ENCODE measurements at regions not wholly inside any gene's neighbourhood (a gene's known extent, or its start where the extent isn't known, plus 50 kb on each side); places are given as distances from the start of the nearest gene placed in this dataset.
"Not testable (repeated sequence)": the region's sequence is repeated elsewhere in the genome, so short reads cannot be mapped to it uniquely, and the experiment has no call there.

DNA sequence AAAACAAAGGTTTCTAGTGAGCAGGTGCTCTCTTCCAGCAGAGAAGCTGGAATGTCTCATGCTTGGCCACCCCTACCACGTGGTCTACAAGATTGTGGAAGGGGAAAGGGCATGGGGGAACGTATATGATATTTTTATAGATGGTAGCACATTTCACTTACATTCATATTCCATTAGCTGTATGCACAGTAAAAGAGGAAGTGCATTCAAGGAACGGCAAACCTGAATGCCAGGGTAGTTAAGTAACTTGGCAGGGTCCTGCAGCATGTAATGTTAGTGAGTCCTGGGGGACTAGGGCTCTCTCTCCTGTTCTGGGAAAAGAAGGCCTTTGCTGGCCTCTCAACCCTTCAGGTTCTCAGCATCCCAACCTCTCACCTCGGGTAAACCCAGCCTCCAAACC lies 319.5 kb upstream of the NBPF12 start:
- H3K4me1 ChIP-seq (ENCODE audit: insufficient read depth, low read length, poor library complexity, severe bottlenecking); H3K27ac ChIP-seq (ENCODE audit: low read depth, low read length, poor library complexity, severe bottlenecking); H3K9me2 ChIP-seq (ENCODE audit: insufficient read depth, low read length); H3K9me3 ChIP-seq (ENCODE audit: low read length); H3K79me2 ChIP-seq (ENCODE audit: insufficient read depth, low read depth, low read length); BruUV-seq (replicated peaks); intact Hi-C loops (cut with micrococcal nuclease; ENCODE audit: unreplicated experiment); H3K4me3 ChIP-seq (ENCODE audit: low read depth, low read length, poor library complexity, severe bottlenecking); H3K4me2 ChIP-seq (ENCODE audit: low read length); POLR2A ChIA-PET; H3K36me3 ChIP-seq (ENCODE audit: insufficient read depth, low read length); CTCF ChIA-PET (ENCODE audit: unreplicated experiment); H4K20me1 ChIP-seq (ENCODE audit: insufficient read depth, low read length); H2AFZ ChIP-seq (ENCODE audit: low read length); DNase-seq (ENCODE audit: low spot score): not testable (repeated sequence)

DNA sequence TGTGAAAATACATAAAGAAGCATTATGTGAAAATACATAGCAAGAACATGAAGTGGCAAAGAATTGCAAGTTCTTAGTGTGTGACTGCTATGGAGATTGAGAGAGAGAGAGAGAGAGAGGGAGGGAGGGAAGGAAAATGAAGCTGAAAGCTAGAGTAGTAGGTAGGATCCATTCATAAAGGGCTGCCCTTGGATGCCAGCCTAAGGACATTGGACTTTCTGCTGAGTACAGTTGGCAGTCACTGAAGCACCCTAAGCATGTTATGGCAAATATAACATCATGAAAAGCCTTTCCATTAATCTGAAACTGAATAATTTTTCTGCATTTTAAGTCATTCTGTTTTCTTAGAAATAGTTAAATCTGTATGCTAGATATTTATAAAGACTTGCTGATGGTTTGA lies 333.4 kb upstream of the NBPF12 start:
- H3K4me1 ChIP-seq (ENCODE audit: insufficient read depth, low read length, poor library complexity, severe bottlenecking); H3K27ac ChIP-seq (ENCODE audit: low read depth, low read length, poor library complexity, severe bottlenecking); H3K36me3 ChIP-seq (ENCODE audit: insufficient read depth, low read length); POLR2A ChIA-PET; H3K9me3 ChIP-seq (ENCODE audit: low read length); CTCF ChIA-PET (ENCODE audit: unreplicated experiment); H4K20me1 ChIP-seq (ENCODE audit: insufficient read depth, low read length); DNase-seq (ENCODE audit: low spot score); H2AFZ ChIP-seq (ENCODE audit: low read length); BruUV-seq (replicated peaks); H3K9me2 ChIP-seq (ENCODE audit: insufficient read depth, low read length); H3K79me2 ChIP-seq (ENCODE audit: insufficient read depth, low read depth, low read length); intact Hi-C loops (cut with micrococcal nuclease; ENCODE audit: unreplicated experiment); H3K4me2 ChIP-seq (ENCODE audit: low read length); H3K4me3 ChIP-seq (ENCODE audit: low read depth, low read length, poor library complexity, severe bottlenecking): not testable (repeated sequence)

GRCh38 chr1:146600720-146601307 lies 337.3 kb upstream of the NBPF12 start:
- CTCF ChIA-PET (ENCODE audit: unreplicated experiment); H3K4me1 ChIP-seq (ENCODE audit: insufficient read depth, low read length, poor library complexity, severe bottlenecking); BruUV-seq (replicated peaks); POLR2A ChIA-PET; H3K4me3 ChIP-seq (ENCODE audit: low read depth, low read length, poor library complexity, severe bottlenecking); DNase-seq (ENCODE audit: low spot score); H4K20me1 ChIP-seq (ENCODE audit: insufficient read depth, low read length); H3K4me2 ChIP-seq (ENCODE audit: low read length); H3K9me3 ChIP-seq (ENCODE audit: low read length); H2AFZ ChIP-seq (ENCODE audit: low read length); H3K36me3 ChIP-seq (ENCODE audit: insufficient read depth, low read length); H3K79me2 ChIP-seq (ENCODE audit: insufficient read depth, low read depth, low read length); H3K9me2 ChIP-seq (ENCODE audit: insufficient read depth, low read length); H3K27ac ChIP-seq (ENCODE audit: low read depth, low read length, poor library complexity, severe bottlenecking); intact Hi-C loops (cut with micrococcal nuclease; ENCODE audit: unreplicated experiment): not testable (repeated sequence)

DNA sequence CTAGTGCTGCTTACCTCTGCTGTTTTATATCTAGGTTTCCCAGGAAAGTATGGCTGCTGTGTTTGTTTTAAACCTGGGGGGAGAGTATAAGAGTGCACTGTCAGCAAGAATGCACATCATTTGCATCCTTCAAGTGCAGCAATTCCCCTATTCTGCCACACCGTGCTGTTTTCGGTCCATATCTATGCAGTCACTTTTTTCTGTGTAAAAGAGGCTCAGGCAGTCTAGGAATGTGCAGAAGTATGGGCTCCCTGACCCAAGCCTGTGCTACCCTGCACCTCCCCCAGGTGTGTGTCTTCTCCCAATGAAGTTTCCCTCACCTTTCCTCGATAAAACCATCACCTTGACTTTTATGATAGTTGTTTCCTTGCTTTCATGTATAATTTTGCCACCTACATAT lies 338.2 kb upstream of the NBPF12 start:
- H3K9me2 ChIP-seq (ENCODE audit: insufficient read depth, low read length); H3K4me1 ChIP-seq (ENCODE audit: insufficient read depth, low read length, poor library complexity, severe bottlenecking); H3K9me3 ChIP-seq (ENCODE audit: low read length); H3K36me3 ChIP-seq (ENCODE audit: insufficient read depth, low read length); CTCF ChIA-PET (ENCODE audit: unreplicated experiment); DNase-seq (ENCODE audit: low spot score); H3K27ac ChIP-seq (ENCODE audit: low read depth, low read length, poor library complexity, severe bottlenecking); H3K4me2 ChIP-seq (ENCODE audit: low read length); POLR2A ChIA-PET; H3K4me3 ChIP-seq (ENCODE audit: low read depth, low read length, poor library complexity, severe bottlenecking); H3K79me2 ChIP-seq (ENCODE audit: insufficient read depth, low read depth, low read length); H2AFZ ChIP-seq (ENCODE audit: low read length); BruUV-seq (replicated peaks); H4K20me1 ChIP-seq (ENCODE audit: insufficient read depth, low read length); intact Hi-C loops (cut with micrococcal nuclease; ENCODE audit: unreplicated experiment): not testable (repeated sequence)

DNA sequence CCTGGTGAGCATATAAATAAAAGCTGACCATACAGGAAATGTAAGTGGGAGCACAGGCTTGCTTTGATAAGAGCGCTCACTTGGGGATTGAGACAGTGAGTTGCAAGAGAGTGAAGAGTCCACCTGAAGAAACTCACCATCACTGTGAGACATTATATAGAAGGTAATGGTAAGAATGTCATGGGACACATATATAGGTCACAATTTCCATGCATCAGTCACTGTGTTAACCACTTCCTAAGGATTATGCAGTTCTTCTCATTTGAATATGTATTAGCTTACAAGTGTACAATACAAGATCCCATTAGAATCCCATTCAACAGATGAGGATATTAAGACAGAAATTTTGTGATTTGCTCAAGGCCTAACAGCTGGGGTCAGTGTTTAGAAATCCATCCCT lies 352.4 kb upstream of the NOTCH2NLA start:
- intact Hi-C loops (cut with micrococcal nuclease; ENCODE audit: unreplicated experiment); CTCF ChIA-PET (ENCODE audit: unreplicated experiment); H3K4me1 ChIP-seq (ENCODE audit: insufficient read depth, low read length, poor library complexity, severe bottlenecking); H3K4me3 ChIP-seq (ENCODE audit: low read depth, low read length, poor library complexity, severe bottlenecking); BruUV-seq (replicated peaks); H3K36me3 ChIP-seq (ENCODE audit: insufficient read depth, low read length); H4K20me1 ChIP-seq (ENCODE audit: insufficient read depth, low read length); H3K9me2 ChIP-seq (ENCODE audit: insufficient read depth, low read length); H3K79me2 ChIP-seq (ENCODE audit: insufficient read depth, low read depth, low read length); H2AFZ ChIP-seq (ENCODE audit: low read length); H3K27ac ChIP-seq (ENCODE audit: low read depth, low read length, poor library complexity, severe bottlenecking); DNase-seq (ENCODE audit: low spot score); POLR2A ChIA-PET; H3K9me3 ChIP-seq (ENCODE audit: low read length); H3K4me2 ChIP-seq (ENCODE audit: low read length): not testable (repeated sequence)

GRCh38 chr1:146567541-146567940 lies 338.7 kb upstream of the NOTCH2NLA start:
- H3K27ac ChIP-seq (ENCODE audit: low read depth, low read length, poor library complexity, severe bottlenecking); H4K20me1 ChIP-seq (ENCODE audit: insufficient read depth, low read length); H2AFZ ChIP-seq (ENCODE audit: low read length); H3K9me3 ChIP-seq (ENCODE audit: low read length); H3K4me3 ChIP-seq (ENCODE audit: low read depth, low read length, poor library complexity, severe bottlenecking); H3K4me2 ChIP-seq (ENCODE audit: low read length); H3K36me3 ChIP-seq (ENCODE audit: insufficient read depth, low read length); H3K4me1 ChIP-seq (ENCODE audit: insufficient read depth, low read length, poor library complexity, severe bottlenecking); CTCF ChIA-PET (ENCODE audit: unreplicated experiment); H3K9me2 ChIP-seq (ENCODE audit: insufficient read depth, low read length); POLR2A ChIA-PET; intact Hi-C loops (cut with micrococcal nuclease; ENCODE audit: unreplicated experiment); H3K79me2 ChIP-seq (ENCODE audit: insufficient read depth, low read depth, low read length); BruUV-seq (replicated peaks); DNase-seq (ENCODE audit: low spot score): not testable (repeated sequence)

- H3K4me2 ChIP-seq (ENCODE audit: low read length); DNase-seq (ENCODE audit: low spot score); H3K4me3 ChIP-seq (ENCODE audit: low read depth, low read length, poor library complexity, severe bottlenecking); BruUV-seq (replicated peaks); H3K4me1 ChIP-seq (ENCODE audit: insufficient read depth, low read length, poor library complexity, severe bottlenecking); intact Hi-C loops (cut with micrococcal nuclease; ENCODE audit: unreplicated experiment); H4K20me1 ChIP-seq (ENCODE audit: insufficient read depth, low read length); H3K27ac ChIP-seq (ENCODE audit: low read depth, low read length, poor library complexity, severe bottlenecking); CTCF ChIA-PET (ENCODE audit: unreplicated experiment); H3K79me2 ChIP-seq (ENCODE audit: insufficient read depth, low read depth, low read length); H3K36me3 ChIP-seq (ENCODE audit: insufficient read depth, low read length); H3K9me2 ChIP-seq (ENCODE audit: insufficient read depth, low read length); H2AFZ ChIP-seq (ENCODE audit: low read length); H3K9me3 ChIP-seq (ENCODE audit: low read length); POLR2A ChIA-PET: not testable (repeated sequence)
Measured at GRCh38 chr1:146558032-146558431, 329.2 kb upstream of the NOTCH2NLA start.
